HG02763 (cell line): ENCODE measurements at regions not wholly inside any gene's neighbourhood (a gene's known extent, or its start where the extent isn't known, plus 50 kb on each side); places are given as distances from the start of the nearest gene placed in this dataset.

ENCODE experiments used
- ATAC-seq: cut with Tn5 transposase; IDR thresholded peaks from one replicate; pipeline ENCODE4 v1.9.1; 2021; ENCODE audit warnings: mild to moderate bottlenecking, moderate library complexity; ENCODE audit not compliant: unreplicated experiment

GRCh38 chr14:82510007-82510406 lies 976.4 kb upstream of the SEL1L start:
- no peak for ATAC-seq

GRCh38 chr14:82511399-82511798 lies 977.7 kb upstream of the SEL1L start:
- no peak for ATAC-seq

- ATAC-seq = no peak
These were observed 987.1 kb upstream of the SEL1L start for GRCh38 chr14:82520765-82521164.

- no peak for ATAC-seq
These were observed 987.5 kb upstream of the SEL1L start for GRCh38 chr14:82521191-82521590.

GRCh38 chr14:82528016-82528415 lies 994.4 kb upstream of the SEL1L start:
- no peak for ATAC-seq

- no peak for ATAC-seq
These were observed 999.7 kb upstream of the SEL1L start for GRCh38 chr14:82533351-82533750.

- ATAC-seq = no peak
These were observed 1002.9 kb upstream of the SEL1L start for GRCh38 chr14:82536566-82536965.

- no peak for ATAC-seq
These were observed 1004.2 kb upstream of the SEL1L start for GRCh38 chr14:82537831-82538230.

GRCh38 chr14:82546401-82546800 lies 1012.7 kb upstream of the SEL1L start:
- ATAC-seq = no peak

GRCh38 chr14:82549306-82549990 lies 1015.8 kb upstream of the SEL1L start:
- no peak for ATAC-seq

GRCh38 chr14:82562881-82563280 lies 1029.2 kb upstream of the SEL1L start:
- ATAC-seq = no peak

GRCh38 chr14:82565825-82566224 lies 1032.2 kb upstream of the SEL1L start:
- ATAC-seq = no peak

- no peak for ATAC-seq
These were observed 1053.6 kb upstream of the SEL1L start for GRCh38 chr14:82587226-82587625.

- no peak for ATAC-seq
These were observed 1061.8 kb upstream of the SEL1L start for GRCh38 chr14:82595466-82595865.

- no peak for ATAC-seq
These were observed 1069.1 kb upstream of the SEL1L start for GRCh38 chr14:82602794-82603193.

- no peak for ATAC-seq
These were observed 1071.2 kb upstream of the SEL1L start for GRCh38 chr14:82604819-82605218.

GRCh38 chr14:82621881-82622450 lies 1088.3 kb upstream of the SEL1L start:
- ATAC-seq = no peak

GRCh38 chr14:82626156-82627066 lies 1092.8 kb upstream of the SEL1L start:
- ATAC-seq = no peak

- ATAC-seq = no peak
These were observed 1102.3 kb upstream of the SEL1L start for GRCh38 chr14:82635915-82636314.

GRCh38 chr14:82636426-82636825 lies 1102.8 kb upstream of the SEL1L start:
- ATAC-seq = no peak

GRCh38 chr14:82641050-82641540 lies 1107.4 kb upstream of the SEL1L start:
- ATAC-seq = no peak

GRCh38 chr14:82642425-82642824 lies 1108.8 kb upstream of the SEL1L start:
- peak; percentile 72 for ATAC-seq
